GM23338 (cell line): ENCODE measurements at regions not wholly inside any gene's neighbourhood (a gene's known extent, or its start where the extent isn't known, plus 50 kb on each side); places are given as distances from the start of the nearest gene placed in this dataset.
"Not testable (repeated sequence)": the region's sequence is repeated elsewhere in the genome, so short reads cannot be mapped to it uniquely, and the experiment has no call there.

ENCODE experiments used
- CTCF ChIP-seq, 2 experiments: fragments of 200-600 bp in 1 of 2; sonication (generic) in 1 of 2; conservative IDR thresholded peaks; 2 replicates each; pipeline versions ENCODE4 v1.5.1 to v1.6.1; 2016 to 2017; ENCODE audit warnings: antibody characterized with exemption in 2 of 2, low read depth in 2 of 2, mild to moderate bottlenecking in 2 of 2, moderate library complexity in 1 of 2
- ETS1 ChIP-seq: IDR thresholded peaks from 2 replicates; pipeline ENCODE4 v1.6.1; 2016; ENCODE audit warnings: antibody characterized with exemption
- EZH2 ChIP-seq: fragments of 200-600 bp; sonication (generic); IDR thresholded peaks from one replicate; pipeline ENCODE4 v1.8.0; 2017; ENCODE audit warnings: antibody characterized with exemption, mild to moderate bottlenecking, low read depth; ENCODE audit not compliant: unreplicated experiment
- EZH2phosphoT487 ChIP-seq: fragments of 200-600 bp; sonication (generic); IDR thresholded peaks from one replicate; pipeline ENCODE4 v1.8.1; 2018; ENCODE audit warnings: antibody characterized with exemption; ENCODE audit not compliant: unreplicated experiment
- STAT1 ChIP-seq: IDR thresholded peaks from one replicate; pipeline ENCODE4 v1.6.1; 2016; ENCODE audit warnings: antibody characterized with exemption; ENCODE audit not compliant: unreplicated experiment

- not testable (repeated sequence) for TF ChIP-seq CTCF (conservative IDR thresholded peaks at IDR 0.05; ENCODE audit: low read depth in 2 of 2); STAT1; EZH2; ETS1; EZH2phosphoT487
Observed at GRCh38 chr9:129296195-129296594, 118.1 kb upstream of the IER5L start.
